ENCODE measurements at regions not wholly inside any gene's neighbourhood (a gene's known extent, or its start where the extent isn't known, plus 50 kb on each side); places are given as distances from the start of the nearest gene placed in this dataset.

- no peaks in the 10 kb centered on the region for H3K27me3 ChIP-seq
- H3K36me3 ChIP-seq: no peaks in the 10 kb centered on the region
- no peak for DNase-seq
- intact Hi-C loops (cut with DNase I): no loop called here
- no peak overlapping the region for H3K4me3 ChIP-seq
- no peak overlapping the region for H3K27ac ChIP-seq
- 89 to 90% methylated on average over 1 of the region's 1 CpG for WGBS, 2 donors
- TF ChIP-seq EP300 (IDR thresholded peaks at IDR 0.05) (no peak), POLR2A (IDR thresholded peaks at IDR 0.05) (no peak)
- H3K4me1 ChIP-seq: peaks cover 0 to 3% (median 0%) of the 10 kb centered on the region in 4 donors
- no peaks in the 10 kb centered on the region for H3K9me3 ChIP-seq
These were observed 614.3 kb downstream of the ACTL7B start for GRCh38 chr9:108241384-108242073.

- DNase-seq: no peak
- 84 to 90% methylated on average over 2 of the region's 2 CpGs for WGBS, 2 donors
- Histone ChIP-seq H3K4me3 (no peak overlapping the region), H3K4me1 (peaks cover 0 to 3% (median 0%) of the 10 kb centered on the region in 4 donors), H3K27me3 (no peaks in the 10 kb centered on the region), H3K36me3 (no peaks in the 10 kb centered on the region), H3K27ac (no peak overlapping the region), H3K9me3 (no peaks in the 10 kb centered on the region)
- TF ChIP-seq POLR2AphosphoS5 (IDR thresholded peaks at IDR 0.05) (no peak), CTCF (IDR thresholded peaks at IDR 0.05) (no peak), POLR2A (IDR thresholded peaks at IDR 0.05) (no peak), EP300 (IDR thresholded peaks at IDR 0.05) (no peak)
- intact Hi-C loops (cut with DNase I): no loop called here
These were observed 616.0 kb downstream of the ACTL7B start for GRCh38 chr9:108239696-108240321.

GRCh38 chr9:108235609-108236008, 620.2 kb downstream of the ACTL7B start:
- H3K36me3 ChIP-seq: no peaks in the 10 kb centered on the region
- no peaks in the 10 kb centered on the region for H3K9me3 ChIP-seq
- TF ChIP-seq EP300 (IDR thresholded peaks at IDR 0.05): no peak
- no peak for TF ChIP-seq CTCF (IDR thresholded peaks at IDR 0.05)
- no peak for TF ChIP-seq POLR2A (IDR thresholded peaks at IDR 0.05)
- TF ChIP-seq POLR2AphosphoS5 (IDR thresholded peaks at IDR 0.05): no peak
- no peaks in the 10 kb centered on the region for H3K27me3 ChIP-seq
- intact Hi-C loops (cut with DNase I): no loop called here
- no peak overlapping the region for H3K27ac ChIP-seq
- H3K4me3 ChIP-seq: no peak overlapping the region
- WGBS, 2 donors: 92 to 93% methylated on average over 3 of the region's 3 CpGs
- DNase-seq: no peak
- H3K4me1 ChIP-seq: peaks cover 0 to 3% (median 0%) of the 10 kb centered on the region in 4 donors

- no peak for DNase-seq
- no peak overlapping the region for H3K4me3 ChIP-seq
- no peaks in the 10 kb centered on the region for H3K27me3 ChIP-seq
- H3K27ac ChIP-seq: no peak overlapping the region
- no peaks in the 10 kb centered on the region for H3K9me3 ChIP-seq
- TF ChIP-seq EP300 (IDR thresholded peaks at IDR 0.05): no peak
- no peak for TF ChIP-seq CTCF (IDR thresholded peaks at IDR 0.05)
- TF ChIP-seq POLR2AphosphoS5 (IDR thresholded peaks at IDR 0.05): no peak
- no peak for TF ChIP-seq POLR2A (IDR thresholded peaks at IDR 0.05)
- WGBS, 2 donors: 82 to 89% methylated on average over 5 of the region's 5 CpGs
- peaks cover 0 to under 1% (median 0%) of the 10 kb centered on the region in 4 donors for H3K4me1 ChIP-seq
- intact Hi-C loops (cut with DNase I): no loop called here
- no peaks in the 10 kb centered on the region for H3K36me3 ChIP-seq
These were observed 621.0 kb downstream of the ACTL7B start for GRCh38 chr9:108234811-108235210.

GRCh38 chr9:108225149-108225800, 630.5 kb downstream of the ACTL7B start:
- H3K4me1 ChIP-seq: no peaks in the 10 kb centered on the region
- no peak overlapping the region for H3K4me3 ChIP-seq
- TF ChIP-seq EP300 (IDR thresholded peaks at IDR 0.05) (no peak), POLR2AphosphoS5 (IDR thresholded peaks at IDR 0.05) (no peak), POLR2A (IDR thresholded peaks at IDR 0.05) (no peak), CTCF (IDR thresholded peaks at IDR 0.05) (no peak)
- no peaks in the 10 kb centered on the region for H3K9me3 ChIP-seq
- no peaks in the 10 kb centered on the region for H3K36me3 ChIP-seq
- H3K27ac ChIP-seq: no peak overlapping the region
- H3K27me3 ChIP-seq: no peaks in the 10 kb centered on the region
- no peak for DNase-seq
- intact Hi-C loops (cut with DNase I): no loop called here
- 85 to 88% methylated on average over 5 of the region's 5 CpGs for WGBS, 2 donors
